Nephron progenitor cell (in vitro differentiated cells): ENCODE measurements at regions not wholly inside any gene's neighbourhood (a gene's known extent, or its start where the extent isn't known, plus 50 kb on each side); places are given as distances from the start of the nearest gene placed in this dataset.

Experiments used
- DNase-seq: peaks from one replicate; pipeline ENCODE4 v3.0.0; 2021
- H3K27ac Mint-ChIP-seq: 2 replicates; pipeline ENCODE4 v1.8.0; 2021; ENCODE audit warnings: mild to moderate bottlenecking, moderate library complexity, mixed read lengths
- H3K27me3 Mint-ChIP-seq: 2 replicates; pipeline ENCODE4 v1.8.0; 2021; ENCODE audit warnings: mild to moderate bottlenecking, low read depth, mixed read lengths; ENCODE audit not compliant: poor library complexity
- H3K36me3 Mint-ChIP-seq: 2 replicates; pipeline ENCODE4 v1.8.0; 2021; ENCODE audit warnings: low read depth, mixed read lengths
- H3K4me1 Mint-ChIP-seq: 2 replicates; pipeline ENCODE4 v1.8.0; 2021; ENCODE audit warnings: mixed read lengths
- H3K4me3 Mint-ChIP-seq: 2 replicates; pipeline ENCODE4 v1.8.0; 2021; ENCODE audit warnings: mild to moderate bottlenecking, moderate library complexity, mixed read lengths
- H3K9me3 Mint-ChIP-seq: 2 replicates; pipeline ENCODE4 v1.8.0; 2021; ENCODE audit warnings: mild to moderate bottlenecking, moderate library complexity, mixed read lengths
- TF ChIP-seq, protein P1 (sequence below): fragments of 200-600 bp; sonication (generic); IDR thresholded peaks from 2 replicates; pipeline ENCODE4 v1.5.0; 2021; ENCODE audit warnings: antibody characterized with exemption

DNA sequence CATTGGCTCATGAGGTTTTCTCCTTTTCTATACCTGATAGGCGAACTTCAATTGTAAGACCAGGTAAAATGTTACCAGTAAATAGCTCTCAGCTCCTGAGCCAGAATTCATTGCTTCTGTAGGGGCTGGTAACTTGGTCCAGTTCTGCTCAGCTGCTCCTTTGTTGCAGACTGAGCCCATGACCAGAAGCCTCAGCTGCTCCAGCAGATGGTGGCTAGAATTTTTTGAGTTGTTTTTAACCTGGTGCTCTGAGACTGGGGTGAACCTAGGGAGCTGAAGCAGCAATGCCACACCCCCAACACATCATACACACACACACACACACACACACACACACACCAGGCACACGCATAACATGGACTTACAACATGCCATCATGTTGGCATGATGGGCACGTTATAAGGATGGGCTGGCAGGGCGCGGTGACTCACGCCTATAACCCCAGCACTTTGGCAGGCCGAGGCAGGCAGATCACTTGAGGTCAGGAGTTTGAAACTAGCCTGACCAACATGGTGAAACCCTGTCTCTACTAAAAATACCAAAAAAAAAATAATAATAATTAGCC, 103.1 kb downstream of the QRSL1 start:
- Mint-ChIP-seq H3K27me3 (no peaks in the 10 kb centered on the region), H3K36me3 (no peaks in the 10 kb centered on the region), H3K27ac (no peak overlapping the region), H3K4me1 (peaks cover 10% of the 10 kb centered on the region), H3K4me3 (no peak overlapping the region), H3K9me3 (peaks cover 10% of the 10 kb centered on the region)
- DNase-seq: no peak
- TF ChIP-seq, protein P1, sequence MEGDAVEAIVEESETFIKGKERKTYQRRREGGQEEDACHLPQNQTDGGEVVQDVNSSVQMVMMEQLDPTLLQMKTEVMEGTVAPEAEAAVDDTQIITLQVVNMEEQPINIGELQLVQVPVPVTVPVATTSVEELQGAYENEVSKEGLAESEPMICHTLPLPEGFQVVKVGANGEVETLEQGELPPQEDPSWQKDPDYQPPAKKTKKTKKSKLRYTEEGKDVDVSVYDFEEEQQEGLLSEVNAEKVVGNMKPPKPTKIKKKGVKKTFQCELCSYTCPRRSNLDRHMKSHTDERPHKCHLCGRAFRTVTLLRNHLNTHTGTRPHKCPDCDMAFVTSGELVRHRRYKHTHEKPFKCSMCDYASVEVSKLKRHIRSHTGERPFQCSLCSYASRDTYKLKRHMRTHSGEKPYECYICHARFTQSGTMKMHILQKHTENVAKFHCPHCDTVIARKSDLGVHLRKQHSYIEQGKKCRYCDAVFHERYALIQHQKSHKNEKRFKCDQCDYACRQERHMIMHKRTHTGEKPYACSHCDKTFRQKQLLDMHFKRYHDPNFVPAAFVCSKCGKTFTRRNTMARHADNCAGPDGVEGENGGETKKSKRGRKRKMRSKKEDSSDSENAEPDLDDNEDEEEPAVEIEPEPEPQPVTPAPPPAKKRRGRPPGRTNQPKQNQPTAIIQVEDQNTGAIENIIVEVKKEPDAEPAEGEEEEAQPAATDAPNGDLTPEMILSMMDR: no peak

DNA sequence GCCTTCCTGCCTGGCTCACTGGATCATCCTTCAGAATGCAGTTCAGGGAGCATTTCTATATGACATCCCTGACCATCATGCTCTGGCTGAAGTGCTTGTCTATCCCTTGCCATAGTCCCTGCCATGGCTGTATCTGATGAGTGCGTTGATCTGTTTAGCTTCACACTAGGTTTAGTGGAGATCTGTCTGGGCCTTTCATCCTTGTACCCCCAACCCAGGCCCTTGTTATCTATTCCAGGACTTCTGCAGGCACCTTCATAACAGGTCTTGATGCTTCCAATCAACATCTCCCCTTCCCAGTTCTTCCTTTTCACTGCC, 102.4 kb downstream of the QRSL1 start:
- peaks cover 10% of the 10 kb centered on the region for H3K9me3 Mint-ChIP-seq
- no peaks in the 10 kb centered on the region for H3K27me3 Mint-ChIP-seq
- TF ChIP-seq, protein P1: no peak
- DNase-seq: no peak
- no peaks in the 10 kb centered on the region for H3K36me3 Mint-ChIP-seq
- no peak overlapping the region for H3K4me3 Mint-ChIP-seq
- H3K27ac Mint-ChIP-seq: no peak overlapping the region
- H3K4me1 Mint-ChIP-seq: peaks cover 10% of the 10 kb centered on the region

DNA sequence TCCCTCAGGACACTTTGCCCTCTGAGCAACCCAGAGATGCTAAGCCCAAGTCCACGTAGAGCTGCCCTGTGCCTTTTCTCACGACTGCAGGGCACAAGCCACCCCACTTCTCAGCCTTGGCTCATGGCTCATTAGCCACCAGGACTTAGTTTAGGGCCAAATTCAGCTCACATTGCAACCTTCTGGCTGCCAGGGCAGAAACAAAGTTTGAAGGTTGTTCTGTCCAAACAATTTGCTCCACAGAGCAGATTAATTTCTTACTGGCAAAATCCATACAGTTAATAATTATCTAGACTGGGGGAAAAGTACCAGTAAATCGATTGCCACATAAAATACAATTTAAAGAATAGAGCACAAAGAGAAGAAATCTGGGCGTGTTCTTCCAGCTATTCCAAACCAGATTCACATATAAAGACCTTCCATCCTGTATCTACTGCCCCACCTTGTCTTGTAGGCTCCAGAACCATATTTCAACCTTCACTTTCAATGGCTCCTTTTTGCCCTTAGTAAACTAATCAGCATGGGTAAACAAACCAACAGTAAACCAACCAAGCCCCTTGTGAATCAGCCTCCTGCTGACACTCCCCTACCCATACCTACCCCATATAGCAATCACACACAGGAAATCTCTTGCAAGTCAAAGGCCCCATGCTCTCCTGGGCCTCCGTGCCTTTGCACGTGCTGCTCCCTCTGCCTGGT, 101.9 kb downstream of the QRSL1 start:
- TF ChIP-seq, protein P1: no peak
- no peak for DNase-seq
- H3K4me1 Mint-ChIP-seq: peaks cover 10% of the 10 kb centered on the region
- H3K4me3 Mint-ChIP-seq: no peak overlapping the region
- no peaks in the 10 kb centered on the region for H3K36me3 Mint-ChIP-seq
- H3K9me3 Mint-ChIP-seq: peaks cover 10% of the 10 kb centered on the region
- H3K27me3 Mint-ChIP-seq: no peaks in the 10 kb centered on the region
- H3K27ac Mint-ChIP-seq: no peak overlapping the region

DNA sequence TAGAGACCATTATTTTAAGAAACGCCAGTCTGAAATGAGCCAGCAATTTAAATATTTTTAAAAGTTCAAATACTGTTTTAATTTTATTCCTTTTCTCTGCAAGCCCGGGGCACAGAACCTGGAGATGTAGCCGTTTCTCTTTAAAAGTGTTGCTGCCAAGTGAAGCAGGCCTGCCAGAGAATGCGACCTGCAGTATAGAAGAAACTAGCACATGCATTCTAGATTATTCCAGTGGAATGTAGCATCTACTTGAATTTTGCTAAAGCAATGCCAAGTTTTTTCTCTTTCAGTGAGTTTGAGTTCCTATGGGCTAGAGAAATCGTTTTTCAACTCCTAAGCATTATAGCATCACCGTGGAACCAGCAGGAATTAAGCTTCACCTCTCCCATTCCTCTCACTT, 101.3 kb downstream of the QRSL1 start:
- Mint-ChIP-seq H3K27me3 (no peaks in the 10 kb centered on the region), H3K9me3 (peaks cover 7% of the 10 kb centered on the region), H3K36me3 (no peaks in the 10 kb centered on the region), H3K4me1 (peaks cover 10% of the 10 kb centered on the region), H3K27ac (no peak overlapping the region), H3K4me3 (no peak overlapping the region)
- TF ChIP-seq, protein P1: no peak
- DNase-seq: no peak

DNA sequence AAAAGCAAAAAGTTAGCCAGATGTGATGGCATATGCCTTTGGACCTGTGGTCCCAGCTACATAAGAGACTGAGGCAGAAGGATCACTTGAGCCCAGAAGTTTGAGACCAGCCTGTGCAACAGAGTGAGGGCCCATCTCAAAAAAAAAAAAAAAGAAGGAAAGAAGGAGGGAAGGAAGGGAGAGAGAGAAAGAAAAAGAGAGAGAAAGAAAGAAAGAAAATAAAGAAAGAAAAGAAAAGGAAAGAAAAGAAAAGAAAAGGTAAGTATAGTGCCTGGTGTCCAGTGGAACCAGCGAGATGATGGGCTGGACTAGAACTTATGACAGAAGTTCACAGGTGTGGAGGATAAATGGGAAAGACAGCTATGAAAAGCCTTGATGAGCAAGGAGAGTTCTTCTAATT, 100.9 kb downstream of the QRSL1 start:
- Mint-ChIP-seq H3K4me1 (peaks cover 9% of the 10 kb centered on the region), H3K4me3 (no peak overlapping the region), H3K27me3 (no peaks in the 10 kb centered on the region), H3K9me3 (peaks cover 2% of the 10 kb centered on the region), H3K36me3 (no peaks in the 10 kb centered on the region), H3K27ac (no peak overlapping the region)
- DNase-seq: no peak
- TF ChIP-seq, protein P1: no peak

DNA sequence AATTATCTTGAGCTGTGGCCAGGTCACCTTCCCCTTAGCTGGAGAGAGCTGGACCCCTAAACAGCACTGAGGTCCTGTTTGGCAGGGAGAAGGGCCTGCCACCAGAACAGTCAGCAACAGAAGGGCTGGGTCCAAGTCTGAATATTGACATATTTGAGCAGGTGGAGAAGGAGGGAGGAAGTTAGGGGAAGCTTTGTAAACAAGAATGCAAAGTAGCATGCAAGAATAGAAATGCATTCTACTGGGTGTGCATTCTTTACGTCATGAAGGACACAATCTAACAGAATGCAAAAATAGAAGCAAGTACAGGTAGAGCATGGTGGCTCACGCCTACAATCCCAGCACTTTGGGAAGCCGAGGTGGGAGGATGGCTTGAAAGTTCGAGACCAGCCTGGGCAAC, 100.5 kb downstream of the QRSL1 start:
- TF ChIP-seq, protein P1: no peak
- DNase-seq: no peak
- H3K27ac Mint-ChIP-seq: no peak overlapping the region
- peaks cover 5% of the 10 kb centered on the region for H3K4me1 Mint-ChIP-seq
- H3K27me3 Mint-ChIP-seq: no peaks in the 10 kb centered on the region
- H3K36me3 Mint-ChIP-seq: no peaks in the 10 kb centered on the region
- H3K9me3 Mint-ChIP-seq: no peaks in the 10 kb centered on the region
- no peak overlapping the region for H3K4me3 Mint-ChIP-seq
